Parathyroid adenoma (tissue), 2 donors: ENCODE measurements at regions not wholly inside any gene's neighbourhood (a gene's known extent, or its start where the extent isn't known, plus 50 kb on each side); places are given as distances from the start of the nearest gene placed in this dataset.

ENCODE experiments used
- H2AFZ ChIP-seq: fragments of 300-600 bp; sonication (generic); one replicate; pipeline ENCODE4 v1.7.0; 2017; ENCODE audit warnings: antibody characterized with exemption, mild to moderate bottlenecking
- H3K27ac ChIP-seq: fragments of 300-600 bp; sonication (generic); one replicate; pipeline ENCODE4 v1.7.0; 2017
- H3K27me3 ChIP-seq: fragments of 300-600 bp; sonication (generic); one replicate; pipeline ENCODE4 v1.7.0; 2017; ENCODE audit warnings: low read length; ENCODE audit not compliant: control insufficient read depth, insufficient read depth
- H3K36me3 ChIP-seq: fragments of 300-600 bp; sonication (generic); one replicate; pipeline ENCODE4 v1.7.0; 2017; ENCODE audit warnings: low read length; ENCODE audit not compliant: control insufficient read depth, insufficient read depth
- H3K4me1 ChIP-seq: fragments of 300-600 bp; sonication (generic); one replicate; pipeline ENCODE4 v1.7.0; 2017; ENCODE audit warnings: control low read depth
- H3K4me2 ChIP-seq: fragments of 300-600 bp; sonication (generic); one replicate; pipeline ENCODE4 v1.7.0; 2017; ENCODE audit warnings: low read length
- H3K4me3 ChIP-seq: fragments of 300-600 bp; sonication (generic); one replicate; pipeline ENCODE4 v1.7.0; 2017; ENCODE audit warnings: low read depth, low read length
- H3K79me2 ChIP-seq: fragments of 300-600 bp; sonication (generic); one replicate; pipeline ENCODE4 v1.7.0; 2017; ENCODE audit warnings: control low read depth
- H3K9ac ChIP-seq: fragments of 300-600 bp; sonication (generic); one replicate; pipeline ENCODE4 v1.7.0; 2017; ENCODE audit warnings: mild to moderate bottlenecking
- H3K9me3 ChIP-seq: fragments of 300-600 bp; sonication (generic); one replicate; pipeline ENCODE4 v1.7.0; 2017; ENCODE audit warnings: low read length; ENCODE audit not compliant: control insufficient read depth
- TF ChIP-seq, protein P1 (sequence below): fragments of 300-600 bp; sonication (generic); IDR thresholded peaks from one replicate; pipeline ENCODE4 v1.7.0; 2017; ENCODE audit warnings: antibody characterized with exemption, mild to moderate bottlenecking
- donor health status: primary hyperparathyroidism.

DNA sequence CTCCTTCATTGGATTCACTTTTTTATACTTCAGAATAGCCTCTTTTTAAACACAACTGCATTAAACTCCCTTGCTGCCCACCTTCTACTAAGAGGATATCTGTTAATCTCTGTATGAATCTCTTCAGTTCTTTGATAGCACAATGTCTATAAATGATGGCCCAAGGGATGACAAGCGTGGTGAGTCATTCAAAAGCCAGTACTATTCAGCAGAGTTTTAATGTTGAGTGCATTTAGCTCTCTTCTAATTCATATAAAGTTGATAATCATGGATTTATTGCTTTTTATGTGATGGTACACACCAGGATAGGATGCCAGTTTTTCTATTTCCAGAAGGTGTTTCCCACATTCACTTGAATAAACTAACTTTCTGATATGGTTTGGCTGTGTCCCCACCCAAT lies 57.4 kb upstream of the HECTD2 start:
- no peaks in the 10 kb centered on the region for H3K4me1 ChIP-seq
- H3K36me3 ChIP-seq = no peaks in the 10 kb centered on the region
- no peak overlapping the region for H3K9ac ChIP-seq
- no peaks in the 10 kb centered on the region for H3K9me3 ChIP-seq
- no peak overlapping the region for H3K4me3 ChIP-seq
- no peak overlapping the region for H3K4me2 ChIP-seq
- no peaks in the 10 kb centered on the region for H3K27me3 ChIP-seq
- no peak overlapping the region for H3K27ac ChIP-seq
- TF ChIP-seq, protein P1, sequence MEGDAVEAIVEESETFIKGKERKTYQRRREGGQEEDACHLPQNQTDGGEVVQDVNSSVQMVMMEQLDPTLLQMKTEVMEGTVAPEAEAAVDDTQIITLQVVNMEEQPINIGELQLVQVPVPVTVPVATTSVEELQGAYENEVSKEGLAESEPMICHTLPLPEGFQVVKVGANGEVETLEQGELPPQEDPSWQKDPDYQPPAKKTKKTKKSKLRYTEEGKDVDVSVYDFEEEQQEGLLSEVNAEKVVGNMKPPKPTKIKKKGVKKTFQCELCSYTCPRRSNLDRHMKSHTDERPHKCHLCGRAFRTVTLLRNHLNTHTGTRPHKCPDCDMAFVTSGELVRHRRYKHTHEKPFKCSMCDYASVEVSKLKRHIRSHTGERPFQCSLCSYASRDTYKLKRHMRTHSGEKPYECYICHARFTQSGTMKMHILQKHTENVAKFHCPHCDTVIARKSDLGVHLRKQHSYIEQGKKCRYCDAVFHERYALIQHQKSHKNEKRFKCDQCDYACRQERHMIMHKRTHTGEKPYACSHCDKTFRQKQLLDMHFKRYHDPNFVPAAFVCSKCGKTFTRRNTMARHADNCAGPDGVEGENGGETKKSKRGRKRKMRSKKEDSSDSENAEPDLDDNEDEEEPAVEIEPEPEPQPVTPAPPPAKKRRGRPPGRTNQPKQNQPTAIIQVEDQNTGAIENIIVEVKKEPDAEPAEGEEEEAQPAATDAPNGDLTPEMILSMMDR = no peak
- no peaks in the 10 kb centered on the region for H3K79me2 ChIP-seq
- no peak overlapping the region for H2AFZ ChIP-seq

DNA sequence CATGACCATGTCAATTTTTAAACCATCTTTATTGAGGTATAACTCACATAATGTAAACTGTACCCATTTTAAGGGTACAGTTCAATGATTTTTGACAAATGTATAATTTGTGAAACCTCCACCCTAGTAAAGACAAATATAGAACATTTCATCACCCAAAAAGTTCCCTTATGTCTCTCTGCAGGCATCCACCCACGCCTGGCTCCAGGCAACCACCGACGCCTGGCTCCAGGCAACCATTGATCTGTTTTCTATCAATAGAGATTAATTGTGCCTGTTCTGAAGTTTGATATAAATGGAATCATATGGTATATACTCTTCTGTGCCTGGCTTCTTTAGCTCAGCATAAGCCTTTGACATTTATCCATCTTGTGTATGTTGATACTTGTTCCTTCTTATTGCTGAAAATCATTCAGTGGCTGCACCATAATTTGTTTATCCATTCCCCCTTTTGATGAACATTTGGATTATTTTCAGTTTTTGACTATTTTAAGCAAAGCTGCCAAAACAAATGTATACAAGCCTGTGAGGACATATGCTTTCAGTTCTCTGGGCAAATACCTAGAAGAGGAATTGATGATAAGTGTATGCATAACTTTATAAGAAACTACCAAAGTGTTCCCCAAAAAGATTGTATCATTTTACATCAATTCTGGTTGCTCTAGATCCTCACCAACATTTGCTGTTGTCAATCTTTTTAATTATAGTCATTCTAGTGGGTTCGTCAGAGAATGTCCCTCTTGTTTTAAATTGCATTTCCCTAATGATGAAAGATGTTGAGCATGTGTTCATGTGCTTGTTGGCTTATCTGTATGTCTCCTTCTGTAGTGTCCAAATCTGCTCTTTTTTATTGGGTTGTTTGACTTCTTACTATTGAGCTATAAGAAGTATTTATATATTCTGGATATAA lies 55.7 kb upstream of the HECTD2 start:
- Histone ChIP-seq H3K36me3 (no peaks in the 10 kb centered on the region), H3K79me2 (no peaks in the 10 kb centered on the region), H3K4me3 (no peak overlapping the region), H3K9ac (no peak overlapping the region), H3K4me1 (no peaks in the 10 kb centered on the region), H3K9me3 (no peaks in the 10 kb centered on the region), H3K4me2 (no peak overlapping the region), H2AFZ (no peak overlapping the region), H3K27me3 (no peaks in the 10 kb centered on the region), H3K27ac (no peak overlapping the region)
- TF ChIP-seq, protein P1 = no peak

DNA sequence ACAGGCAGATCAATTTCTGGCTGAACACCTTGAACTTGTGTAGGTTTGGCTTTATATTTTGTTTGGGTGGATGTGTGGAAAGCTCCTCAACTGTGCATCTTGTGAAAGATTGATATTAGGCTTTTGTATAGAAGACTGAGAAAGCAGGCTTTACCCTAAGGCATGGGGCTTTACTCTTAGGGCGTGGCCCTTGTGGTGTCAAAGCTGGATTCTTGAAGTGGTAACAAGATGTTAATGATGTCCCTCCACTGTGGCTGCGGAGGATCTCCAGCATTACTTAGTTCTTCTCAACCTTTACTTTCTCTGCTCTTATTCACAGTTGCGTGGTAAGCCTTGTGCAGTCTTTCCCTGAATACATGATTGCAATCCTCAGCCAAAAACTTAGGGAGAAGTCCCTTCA lies 54.1 kb upstream of the HECTD2 start:
- H3K27me3 ChIP-seq = no peaks in the 10 kb centered on the region

DNA sequence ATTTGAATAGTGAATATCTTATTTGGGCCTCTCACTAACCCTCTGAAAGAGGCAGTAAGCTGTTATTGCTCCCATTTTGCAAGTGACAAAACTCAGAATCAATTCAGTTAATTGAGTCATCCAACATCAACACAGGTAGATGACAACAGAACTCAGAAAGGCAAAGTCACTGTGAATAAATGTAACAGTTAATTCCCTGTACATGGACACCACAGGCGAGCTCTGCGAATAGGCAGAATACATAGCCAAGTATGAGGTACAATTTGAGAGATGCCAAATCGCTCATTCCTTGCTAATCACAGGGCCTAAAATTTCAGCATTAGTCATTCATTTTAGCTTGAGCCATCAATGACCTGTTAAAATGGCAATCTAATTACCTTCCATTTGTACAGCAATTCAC lies 52.6 kb upstream of the HECTD2 start:
- TF ChIP-seq, protein P1 = no peak
- H3K27me3 ChIP-seq = no peaks in the 10 kb centered on the region
- no peaks in the 10 kb centered on the region for H3K9me3 ChIP-seq
- no peaks in the 10 kb centered on the region for H3K4me1 ChIP-seq
- no peaks in the 10 kb centered on the region for H3K79me2 ChIP-seq
- no peak overlapping the region for H3K4me2 ChIP-seq
- H3K27ac ChIP-seq = no peak overlapping the region
- H3K4me3 ChIP-seq = no peak overlapping the region
- H3K9ac ChIP-seq = no peak overlapping the region
- no peak overlapping the region for H2AFZ ChIP-seq
- H3K36me3 ChIP-seq = no peaks in the 10 kb centered on the region

More for the DNA sequence above, 54.1 kb upstream of the HECTD2 start:
- no peak overlapping the region for H3K27ac ChIP-seq
- H3K9ac ChIP-seq = no peak overlapping the region
- no peak overlapping the region for H3K4me3 ChIP-seq
- no peaks in the 10 kb centered on the region for H3K9me3 ChIP-seq
- H3K4me2 ChIP-seq = no peak overlapping the region
- TF ChIP-seq, protein P1 = no peak
- no peaks in the 10 kb centered on the region for H3K79me2 ChIP-seq
- H2AFZ ChIP-seq = no peak overlapping the region
- H3K36me3 ChIP-seq = no peaks in the 10 kb centered on the region
- no peaks in the 10 kb centered on the region for H3K4me1 ChIP-seq
